IMR-90 (cell line): ENCODE measurements at regions not wholly inside any gene's neighbourhood (a gene's known extent, or its start where the extent isn't known, plus 50 kb on each side); places are given as distances from the start of the nearest gene placed in this dataset.

Experiments
- ATAC-seq: fragments of 200-7000 bp; cut with Tn5 transposase; 2 replicates; pipeline ENCODE4 v1.9.1; 2020; ENCODE audit warnings: low read depth, mild to moderate bottlenecking, moderate library complexity
- BruUV-seq: library from RNA; stranded (reverse); fragments of 400-500 nt; replicated peaks from 2 replicates; lab custom pipeline; 2021; lab: Mats Ljungman, UMichigan
- CTCF ChIA-PET: fragments of 300-600 bp; formaldehyde crosslinking; extraction: SDS; loops from one replicate; lab custom pipeline; 2021; ENCODE audit warnings: antibody characterized with exemption; lab: Yijun Ruan, JAX
- POLR2A ChIA-PET: fragments of 300-600 bp; sonication (Branson Sonifier 250); formaldehyde crosslinking; loops from one replicate; lab custom pipeline; 2022; ENCODE audit warnings: antibody characterized with exemption; ENCODE audit not compliant: unreplicated experiment; lab: Charles Lee
- DNase-seq: peaks from one replicate; pipeline ENCODE4 v3.0.0; 2013
- H2AFZ ChIP-seq: replicated peaks from 2 replicates; pipeline ENCODE3; 2013; ENCODE audit warnings: low read length, mild to moderate bottlenecking; ENCODE audit not compliant: poor library complexity
- H2AK5ac ChIP-seq: 2 replicates; pipeline ENCODE4 v1.6.1; 2013; ENCODE audit warnings: low read depth, low read length, inconsistent platforms
- H2AK9ac ChIP-seq: replicated peaks from 2 replicates; pipeline ENCODE3; 2013; ENCODE audit warnings: mild to moderate bottlenecking, low read depth, low read length, moderate library complexity; ENCODE audit not compliant: poor library complexity
- H2BK120ac ChIP-seq: 2 replicates; pipeline ENCODE4 v1.6.1; 2013; ENCODE audit warnings: low read depth, low read length, inconsistent platforms
- H2BK15ac ChIP-seq: 3 replicates; pipeline ENCODE4 v1.6.1; 2013; ENCODE audit warnings: low read depth, low read length, inconsistent platforms
- H2BK20ac ChIP-seq: 2 replicates; pipeline ENCODE4 v1.6.1; 2013; ENCODE audit warnings: low read depth, mild to moderate bottlenecking, inconsistent platforms, low read length, moderate library complexity
- H2BK5ac ChIP-seq: 2 replicates; pipeline ENCODE4 v1.6.1; 2013; ENCODE audit warnings: mild to moderate bottlenecking, low read depth, low read length, inconsistent platforms; ENCODE audit not compliant: poor library complexity, severe bottlenecking
- H3K14ac ChIP-seq: replicated peaks from 2 replicates; pipeline ENCODE4 v1.6.1; 2013; ENCODE audit warnings: low read depth, low read length, inconsistent platforms
- H3K18ac ChIP-seq: 2 replicates; pipeline ENCODE4 v1.6.1; 2013; ENCODE audit warnings: low read depth, low read length, control low read depth
- H3K23ac ChIP-seq: 2 replicates; pipeline ENCODE4 v1.6.1; 2013; ENCODE audit warnings: low read depth, low read length, inconsistent platforms
- H3K27ac ChIP-seq: 2 replicates; pipeline ENCODE4 v1.5.1; 2013; ENCODE audit warnings: mild to moderate bottlenecking, control low read depth, low read length; ENCODE audit not compliant: insufficient read depth
- H3K27me3 ChIP-seq: 2 replicates; pipeline ENCODE4 v1.6.1; 2013; ENCODE audit warnings: low read length; ENCODE audit not compliant: control insufficient read depth, insufficient read depth
- H3K36me3 ChIP-seq: 2 replicates; pipeline ENCODE4 v1.6.1; 2013; ENCODE audit warnings: low read length, mixed read lengths; ENCODE audit not compliant: control insufficient read depth, insufficient read depth
- H3K4ac ChIP-seq: 2 replicates; pipeline ENCODE4 v1.6.1; 2013; ENCODE audit warnings: low read depth, low read length, inconsistent platforms
- H3K4me1 ChIP-seq: 2 replicates; pipeline ENCODE4 v1.6.1; 2013; ENCODE audit warnings: low read length, mixed read lengths; ENCODE audit not compliant: control insufficient read depth, insufficient read depth
- H3K4me2 ChIP-seq: 2 replicates; pipeline ENCODE4 v1.6.1; 2013; ENCODE audit warnings: low read depth, mild to moderate bottlenecking, control low read depth, low read length, moderate library complexity
- H3K4me3 ChIP-seq: 2 replicates; pipeline ENCODE4 v1.5.1; 2013; ENCODE audit warnings: low read depth, mild to moderate bottlenecking, control low read depth, low read length, moderate library complexity; ENCODE audit not compliant: insufficient read depth
- H3K56ac ChIP-seq: 2 replicates; pipeline ENCODE4 v1.6.1; 2013; ENCODE audit warnings: low read length, inconsistent platforms; ENCODE audit not compliant: insufficient read depth; ENCODE audit errors: extremely low read depth
- H3K79me1 ChIP-seq, 2 experiments: 2 replicates each; pipeline ENCODE4 v1.6.1; 2013; ENCODE audit warnings: low read length in 2 of 2, inconsistent platforms in 1 of 2, low read depth in 1 of 2
- H3K9ac ChIP-seq: 2 replicates; pipeline ENCODE4 v1.6.1; 2013; ENCODE audit warnings: low read depth, low read length, control low read depth
- H3K9me1 ChIP-seq: 2 replicates; pipeline ENCODE4 v1.6.1; 2013; ENCODE audit warnings: low read length, inconsistent platforms; ENCODE audit not compliant: insufficient read depth
- H3K9me3 ChIP-seq: 2 replicates; pipeline ENCODE4 v1.6.1; 2013; ENCODE audit warnings: low read length; ENCODE audit not compliant: control insufficient read depth, insufficient read depth
- H4K20me1 ChIP-seq: 2 replicates; pipeline ENCODE4 v1.6.1; 2013; ENCODE audit warnings: low read length, inconsistent platforms; ENCODE audit not compliant: insufficient read depth
- H4K5ac ChIP-seq: 2 replicates; pipeline ENCODE4 v1.6.1; 2013; ENCODE audit warnings: mild to moderate bottlenecking, low read depth, low read length, control low read depth
- H4K8ac ChIP-seq, 2 experiments: 2 replicates each; pipeline ENCODE4 v1.6.1; 2013; ENCODE audit warnings: low read depth in 2 of 2, low read length in 2 of 2, control low read depth in 1 of 2, inconsistent platforms in 1 of 2
- H4K91ac ChIP-seq: 2 replicates; pipeline ENCODE4 v1.6.1; 2013; ENCODE audit warnings: low read depth, low read length, inconsistent platforms; ENCODE audit not compliant: insufficient read depth
- BHLHE40 ChIP-seq: fragments of 150-350 bp; IDR thresholded peaks from 2 replicates; pipeline ENCODE4 v1.6.1; 2016; ENCODE audit warnings: mild to moderate bottlenecking, low read depth, low read length
- CEBPB ChIP-seq: IDR thresholded peaks from 2 replicates; pipeline ENCODE4 v1.6.1; 2012; ENCODE audit warnings: low read depth, low read length, improper control_type of control experiment
- CHD1 ChIP-seq: IDR thresholded peaks from 2 replicates; pipeline ENCODE4 v1.6.1; 2012; ENCODE audit warnings: low read depth, low read length, improper control_type of control experiment
- CTCF ChIP-seq: conservative IDR thresholded peaks from 2 replicates; pipeline ENCODE4 v1.5.1; 2012; ENCODE audit warnings: mild to moderate bottlenecking, low read depth, low read length, improper control_type of control experiment
- ELK1 ChIP-seq: fragments of 150-350 bp; IDR thresholded peaks from 2 replicates; pipeline ENCODE4 v1.6.1; 2016; ENCODE audit warnings: low read depth, mild to moderate bottlenecking, low read length, moderate library complexity, borderline replicate concordance
- FOS ChIP-seq: fragments of 150-350 bp; IDR thresholded peaks from 2 replicates; pipeline ENCODE4 v1.6.1; 2016; ENCODE audit warnings: low read depth, low read length
- MAFK ChIP-seq: IDR thresholded peaks from 2 replicates; pipeline ENCODE4 v1.6.1; 2012; ENCODE audit warnings: low read depth, low read length, improper control_type of control experiment
- MAZ ChIP-seq: IDR thresholded peaks from 2 replicates; pipeline ENCODE4 v1.6.1; 2012; ENCODE audit warnings: low read depth, mild to moderate bottlenecking, low read length, improper control_type of control experiment, moderate library complexity, borderline replicate concordance
- MXI1 ChIP-seq: IDR thresholded peaks from 2 replicates; pipeline ENCODE4 v1.6.1; 2012; ENCODE audit warnings: low read depth, mild to moderate bottlenecking, low read length, moderate library complexity, borderline replicate concordance
- NFE2L2 ChIP-seq: fragments of 150-350 bp; IDR thresholded peaks from 2 replicates; pipeline ENCODE4 v1.6.1; 2016; ENCODE audit warnings: low read depth, mild to moderate bottlenecking, low read length
- POLR2A ChIP-seq: IDR thresholded peaks from 2 replicates; pipeline ENCODE4 v1.6.1; 2012; ENCODE audit warnings: mild to moderate bottlenecking, low read depth, low read length
- RAD21 ChIP-seq: IDR thresholded peaks from 2 replicates; pipeline ENCODE4 v1.6.1; 2012; ENCODE audit warnings: low read length, improper control_type of control experiment
- RCOR1 ChIP-seq: IDR thresholded peaks from 2 replicates; pipeline ENCODE4 v1.6.1; 2012; ENCODE audit warnings: mild to moderate bottlenecking, low read length, improper control_type of control experiment; ENCODE audit not compliant: insufficient replicate concordance
- RFX5 ChIP-seq: IDR thresholded peaks from 2 replicates; pipeline ENCODE4 v1.8.0; 2012; ENCODE audit warnings: low read depth, mild to moderate bottlenecking, low read length, moderate library complexity
- SMC3 ChIP-seq: fragments of 150-350 bp; IDR thresholded peaks from 2 replicates; pipeline ENCODE4 v1.6.1; 2016; ENCODE audit warnings: low read depth, mild to moderate bottlenecking, antibody characterized with exemption, low read length, moderate library complexity
- USF2 ChIP-seq: fragments of 150-350 bp; IDR thresholded peaks from 2 replicates; pipeline ENCODE4 v1.6.1; 2017; ENCODE audit warnings: mild to moderate bottlenecking, antibody characterized with exemption, low read length, low read depth
- dilution Hi-C: fragments of 300-500 bp; cut with HindIII; formaldehyde crosslinking; loops from one replicate; pipeline ENCODE4 v1.14.3; 2018; ENCODE audit warnings: low sequenced_read_pairs; ENCODE audit not compliant: unreplicated experiment
- in situ Hi-C: fragments of 300-500 bp; cut with MboI; formaldehyde crosslinking; loops from 3 replicates; pipeline ENCODE4 v1.14.3; 2019; ENCODE audit warnings: low sequenced_read_pairs, inconsistent platforms, mixed read lengths
- intact Hi-C: fragments of 100-400 bp; cut with micrococcal nuclease; formaldehyde crosslinking; loops from 2 replicates; pipeline ENCODE4 v1.10.0; 2022

GRCh38 chr20:21956591-21956990, 251.1 kb downstream of the PAX1 start:
- Histone ChIP-seq H3K4ac (no peak overlapping the region), H4K8ac (no peak overlapping the region), H3K18ac (no peak overlapping the region), H4K20me1 (no peaks in the 10 kb centered on the region), H3K4me1 (no peaks in the 10 kb centered on the region), H4K5ac (no peak overlapping the region), H2BK120ac (no peak overlapping the region), H3K14ac (no peak overlapping the region), H2AK9ac (no peak overlapping the region), H3K27me3 (no peaks in the 10 kb centered on the region), H3K56ac (no peak overlapping the region), H4K91ac (no peak overlapping the region), H2BK5ac (no peak overlapping the region), H3K23ac (no peak overlapping the region), H3K4me3 (no peak overlapping the region), H3K36me3 (no peaks in the 10 kb centered on the region), H2BK20ac (no peak overlapping the region), H2AK5ac (no peak overlapping the region), H3K79me1 (no peaks in the 10 kb centered on the region), H3K4me2 (no peak overlapping the region), H3K9me3 (peaks cover 14% of the 10 kb centered on the region), H3K27ac (no peak overlapping the region), H2AFZ (no peak overlapping the region), H3K9me1 (no peaks in the 10 kb centered on the region), H2BK15ac (no peak overlapping the region), H3K9ac (no peak overlapping the region)
- intact Hi-C loops = no loop called here
- dilution Hi-C loops = no loop called here
- CTCF ChIA-PET = no interaction called here
- POLR2A ChIA-PET = no interaction called here
- no peak for TF ChIP-seq BHLHE40
- TF ChIP-seq MAFK = no peak
- no peak for TF ChIP-seq CHD1
- TF ChIP-seq USF2 = no peak
- TF ChIP-seq ELK1 = no peak
- no peak for TF ChIP-seq NFE2L2
- no peak for TF ChIP-seq MAZ
- no peak for TF ChIP-seq CTCF
- TF ChIP-seq POLR2A = no peak
- TF ChIP-seq FOS = no peak
- TF ChIP-seq RCOR1 = no peak
- no peak for TF ChIP-seq CEBPB
- TF ChIP-seq SMC3 = no peak
- TF ChIP-seq RAD21 = no peak
- no peak for TF ChIP-seq MXI1
- no peak for TF ChIP-seq RFX5
- ATAC-seq (no peak), DNase-seq (no peak)
- in situ Hi-C loops = no loop called here
- no TSS peak for BruUV-seq
